OCI-LY7 (cell line): ENCODE measurements at regions not wholly inside any gene's neighbourhood (a gene's known extent, or its start where the extent isn't known, plus 50 kb on each side); places are given as distances from the start of the nearest gene placed in this dataset.

Source experiments
- BruUV-seq: library from RNA; stranded (reverse); fragments of 400-500 nt; replicated peaks from 2 replicates; lab custom pipeline; 2021; lab: Mats Ljungman, UMichigan
- CTCF ChIA-PET: fragments of 300-600 bp; sonication (Branson Sonifier 250); formaldehyde crosslinking; loops from one replicate; lab custom pipeline; 2022; ENCODE audit warnings: antibody characterized with exemption; ENCODE audit not compliant: unreplicated experiment; lab: Charles Lee
- POLR2A ChIA-PET: fragments of 300-600 bp; sonication (Branson Sonifier 250); formaldehyde crosslinking; loops from one replicate; lab custom pipeline; 2022; ENCODE audit warnings: antibody characterized with exemption; lab: Charles Lee
- DNase-seq: peaks from one replicate; pipeline ENCODE4 v3.0.0-alpha.2; 2015; ENCODE audit warnings: low spot score
- H2AFZ ChIP-seq: fragments of 200-600 bp; sonication (generic), shearing (Covaris generic); 2 replicates; pipeline ENCODE4 v1.6.1; 2014; ENCODE audit warnings: mild to moderate bottlenecking, antibody characterized with exemption, low read length, moderate library complexity
- H3K27ac ChIP-seq: fragments of 200-600 bp; sonication (generic); 2 replicates; pipeline ENCODE4 v1.5.1; 2014; ENCODE audit warnings: mixed run types, low read depth, mild to moderate bottlenecking, moderate library complexity, low read length, inconsistent platforms; ENCODE audit not compliant: poor library complexity, severe bottlenecking
- H3K36me3 ChIP-seq: fragments of 200-600 bp; sonication (generic); 2 replicates; pipeline ENCODE4 v1.6.1; 2014; ENCODE audit warnings: mild to moderate bottlenecking, antibody characterized with exemption, low read length, moderate library complexity, mixed read lengths; ENCODE audit not compliant: insufficient read depth
- H3K4me1 ChIP-seq: fragments of 200-600 bp; sonication (generic); 2 replicates; pipeline ENCODE4 v1.5.1; 2014; ENCODE audit warnings: mild to moderate bottlenecking, low read length; ENCODE audit not compliant: insufficient read depth, poor library complexity, severe bottlenecking
- H3K4me2 ChIP-seq: fragments of 200-600 bp; sonication (generic); 2 replicates; pipeline ENCODE4 v1.6.1; 2014; ENCODE audit warnings: mild to moderate bottlenecking, low read length
- H3K4me3 ChIP-seq: fragments of 200-600 bp; sonication (generic); 2 replicates; pipeline ENCODE4 v1.5.1; 2014; ENCODE audit warnings: mild to moderate bottlenecking, low read depth, low read length; ENCODE audit not compliant: poor library complexity, severe bottlenecking
- H3K79me2 ChIP-seq: fragments of 200-600 bp; sonication (generic); 2 replicates; pipeline ENCODE4 v1.6.1; 2016; ENCODE audit warnings: low read depth, mild to moderate bottlenecking, low read length, moderate library complexity, mixed read lengths; ENCODE audit not compliant: insufficient read depth
- H3K9me2 ChIP-seq: fragments of 200-600 bp; sonication (generic); 2 replicates; pipeline ENCODE4 v1.6.1; 2016; ENCODE audit warnings: mild to moderate bottlenecking, low read length, mixed read lengths; ENCODE audit not compliant: insufficient read depth
- H3K9me3 ChIP-seq: fragments of 200-600 bp; sonication (generic); 2 replicates; pipeline ENCODE4 v1.6.1; 2014; ENCODE audit warnings: mild to moderate bottlenecking, mixed run types, low read length, mixed read lengths
- H4K20me1 ChIP-seq: fragments of 200-600 bp; sonication (generic); 2 replicates; pipeline ENCODE4 v1.6.1; 2014; ENCODE audit warnings: mild to moderate bottlenecking, antibody characterized with exemption, low read length, moderate library complexity, mixed read lengths; ENCODE audit not compliant: insufficient read depth
- CTCF ChIP-seq: fragments of 200-600 bp; sonication (generic); conservative IDR thresholded peaks from 2 replicates; pipeline ENCODE4 v1.5.1; 2014; ENCODE audit warnings: mild to moderate bottlenecking, antibody characterized with exemption, low read length, moderate library complexity, mixed read lengths
- EZH2phosphoT487 ChIP-seq: fragments of 200-600 bp; sonication (generic); IDR thresholded peaks from 2 replicates; pipeline ENCODE4 v1.6.1; 2018; ENCODE audit warnings: low read depth, borderline replicate concordance, mild to moderate bottlenecking, mixed run types, antibody characterized with exemption, low read length, moderate library complexity, mixed read lengths
- intact Hi-C: fragments of 100-400 bp; cut with micrococcal nuclease; formaldehyde crosslinking; loops from one replicate; pipeline ENCODE4 v1.10.0; 2022; ENCODE audit not compliant: unreplicated experiment

DNA sequence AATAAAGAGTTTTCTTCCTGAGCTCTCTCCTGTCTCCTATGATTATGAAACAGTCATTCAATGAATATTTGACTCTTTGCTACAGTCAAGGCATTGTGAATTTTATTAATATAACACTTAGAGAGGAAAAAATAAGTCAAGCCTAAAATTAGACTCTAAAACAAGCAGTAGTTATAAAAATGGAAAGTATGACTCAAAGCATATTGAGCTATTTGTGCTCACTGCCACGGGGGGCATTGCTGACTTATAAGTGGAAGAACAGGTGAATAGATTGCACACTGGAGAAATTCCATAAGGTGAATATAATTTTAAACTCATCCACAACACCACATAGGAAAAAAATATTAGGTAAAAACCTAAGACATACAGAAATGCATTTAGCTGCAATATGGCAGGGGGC, 87.7 kb upstream of the CCDC196 start:
- no peaks in the 10 kb centered on the region for H4K20me1 ChIP-seq
- H3K36me3 ChIP-seq, result no peaks in the 10 kb centered on the region
- TF ChIP-seq EZH2phosphoT487 (no peak), CTCF (no peak)
- no peaks in the 10 kb centered on the region for H3K9me3 ChIP-seq
- no peak overlapping the region for H3K4me3 ChIP-seq
- BruUV-seq, result no TSS peak
- POLR2A ChIA-PET, result no interaction called here
- H3K27ac ChIP-seq, result no peak overlapping the region
- no peaks in the 10 kb centered on the region for H3K4me1 ChIP-seq
- H2AFZ ChIP-seq, result no peak overlapping the region
- CTCF ChIA-PET, result no interaction called here
- DNase-seq, result no peak
- intact Hi-C loops, result no loop called here
- no peaks in the 10 kb centered on the region for H3K79me2 ChIP-seq
- no peaks in the 10 kb centered on the region for H3K9me2 ChIP-seq
- H3K4me2 ChIP-seq, result no peak overlapping the region

DNA sequence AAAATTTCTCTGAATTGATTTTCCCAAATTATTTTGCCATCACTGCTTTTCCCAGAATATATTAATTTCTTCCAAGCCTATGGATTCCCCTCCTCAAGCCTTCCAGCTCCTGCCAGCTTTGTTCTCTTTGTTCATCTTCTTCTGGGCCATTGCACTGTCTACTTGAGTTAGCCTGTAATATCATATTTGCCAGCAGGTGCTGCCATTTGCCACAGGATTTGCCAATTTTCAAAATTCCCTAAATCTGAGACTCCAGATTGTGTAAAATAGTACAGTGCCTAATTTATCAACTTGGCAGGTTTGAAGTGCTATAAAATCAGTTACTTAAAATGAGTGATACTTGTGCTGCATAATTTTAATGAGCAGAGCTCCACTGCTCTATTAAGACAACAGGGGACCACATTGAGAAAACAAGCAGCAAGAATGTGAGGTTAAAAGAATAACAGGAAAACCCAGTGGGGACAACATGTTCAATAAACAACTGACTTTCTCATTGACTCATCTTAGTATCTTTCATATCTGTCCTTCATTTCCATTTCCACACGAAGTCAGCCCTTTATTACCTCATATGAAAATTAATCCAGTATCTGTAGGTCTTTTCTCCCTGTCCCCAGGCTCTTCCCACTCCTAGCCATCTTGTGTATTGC, 84.6 kb upstream of the CCDC196 start:
- Histone ChIP-seq H3K36me3 (no peaks in the 10 kb centered on the region), H3K4me1 (no peaks in the 10 kb centered on the region), H4K20me1 (no peaks in the 10 kb centered on the region), H2AFZ (no peak overlapping the region), H3K79me2 (no peaks in the 10 kb centered on the region), H3K27ac (no peak overlapping the region), H3K4me3 (no peak overlapping the region), H3K4me2 (no peak overlapping the region), H3K9me2 (no peaks in the 10 kb centered on the region), H3K9me3 (no peaks in the 10 kb centered on the region)
- ChIA-PET CTCF (no interaction called here), POLR2A (no interaction called here)
- intact Hi-C loops, result no loop called here
- TF ChIP-seq EZH2phosphoT487, result no peak
- TF ChIP-seq CTCF, result peak; percentile 62
- no TSS peak for BruUV-seq
- no peak for DNase-seq

- peak; percentile 34 for DNase-seq
- H3K4me2 ChIP-seq, result no peak overlapping the region
- intact Hi-C loops, result no loop called here
- no peaks in the 10 kb centered on the region for H3K36me3 ChIP-seq
- no peak overlapping the region for H3K4me3 ChIP-seq
- BruUV-seq, result no TSS peak
- TF ChIP-seq CTCF, result peak; percentile 70
- no peak for TF ChIP-seq EZH2phosphoT487
- POLR2A ChIA-PET, result no interaction called here
- H2AFZ ChIP-seq, result no peak overlapping the region
- no peaks in the 10 kb centered on the region for H3K9me3 ChIP-seq
- CTCF ChIA-PET, result interaction anchor here (1.2 kb wide), 1 partner anchor 44 kb away, joined by 4 read pairs; no protein-coding TSS in a partner anchor
- H4K20me1 ChIP-seq, result no peaks in the 10 kb centered on the region
- no peak overlapping the region for H3K27ac ChIP-seq
- no peaks in the 10 kb centered on the region for H3K79me2 ChIP-seq
- no peaks in the 10 kb centered on the region for H3K9me2 ChIP-seq
- H3K4me1 ChIP-seq, result no peaks in the 10 kb centered on the region
Measured at GRCh38 chr14:66403183-66403582, 83.0 kb upstream of the CCDC196 start.
